ENCODE measurements at regions not wholly inside any gene's neighbourhood (a gene's known extent, or its start where the extent isn't known, plus 50 kb on each side); places are given as distances from the start of the nearest gene placed in this dataset.

GRCh38 chr3:61411009-61411662, 150.2 kb upstream of the PTPRG start:
- no peaks in the 10 kb centered on the region for H3K4me1 ChIP-seq (ENCODE audit: insufficient read depth, poor library complexity, severe bottlenecking)
- no peak overlapping the region for H3K27ac ChIP-seq (ENCODE audit: poor library complexity, severe bottlenecking)
- H3K27me3 ChIP-seq (ENCODE audit: insufficient read depth, poor library complexity, severe bottlenecking): no peaks in the 10 kb centered on the region
- ATAC-seq (ENCODE audit: low read depth): no peak
- no peak for DNase-seq (ENCODE audit: low spot score)
- H3K36me3 ChIP-seq (ENCODE audit: low read depth): no peaks in the 10 kb centered on the region
- no peak overlapping the region for H3K4me3 ChIP-seq (ENCODE audit: severe bottlenecking)
- H3K9me3 ChIP-seq (ENCODE audit: severe bottlenecking): no peaks in the 10 kb centered on the region
- no peak for TF ChIP-seq CTCF (IDR thresholded peaks at IDR 0.05; ENCODE audit: poor library complexity, severe bottlenecking)

- Histone ChIP-seq H3K4me3 (ENCODE audit: severe bottlenecking) (no peak overlapping the region), H3K27me3 (ENCODE audit: insufficient read depth, poor library complexity, severe bottlenecking) (no peaks in the 10 kb centered on the region), H3K4me1 (ENCODE audit: insufficient read depth, poor library complexity, severe bottlenecking) (no peaks in the 10 kb centered on the region), H3K27ac (ENCODE audit: poor library complexity, severe bottlenecking) (no peak overlapping the region), H3K9me3 (ENCODE audit: severe bottlenecking) (no peaks in the 10 kb centered on the region), H3K36me3 (ENCODE audit: low read depth) (no peaks in the 10 kb centered on the region)
- no peak for ATAC-seq (ENCODE audit: low read depth)
- TF ChIP-seq CTCF (IDR thresholded peaks at IDR 0.05; ENCODE audit: poor library complexity, severe bottlenecking): no peak
- no peak for DNase-seq (ENCODE audit: low spot score)
Observed at GRCh38 chr3:61414456-61414855, 146.9 kb upstream of the PTPRG start.

GRCh38 chr3:61415201-61415600, 146.2 kb upstream of the PTPRG start:
- no peaks in the 10 kb centered on the region for H3K36me3 ChIP-seq (ENCODE audit: low read depth)
- no peak for DNase-seq (ENCODE audit: low spot score)
- no peaks in the 10 kb centered on the region for H3K9me3 ChIP-seq (ENCODE audit: severe bottlenecking)
- ATAC-seq (ENCODE audit: low read depth): no peak
- H3K4me3 ChIP-seq (ENCODE audit: severe bottlenecking): no peak overlapping the region
- no peaks in the 10 kb centered on the region for H3K27me3 ChIP-seq (ENCODE audit: insufficient read depth, poor library complexity, severe bottlenecking)
- TF ChIP-seq CTCF (IDR thresholded peaks at IDR 0.05; ENCODE audit: poor library complexity, severe bottlenecking): no peak
- no peak overlapping the region for H3K27ac ChIP-seq (ENCODE audit: poor library complexity, severe bottlenecking)
- no peaks in the 10 kb centered on the region for H3K4me1 ChIP-seq (ENCODE audit: insufficient read depth, poor library complexity, severe bottlenecking)

GRCh38 chr3:61416618-61417017, 144.8 kb upstream of the PTPRG start:
- no peak for TF ChIP-seq CTCF (IDR thresholded peaks at IDR 0.05; ENCODE audit: poor library complexity, severe bottlenecking)
- no peaks in the 10 kb centered on the region for H3K4me1 ChIP-seq (ENCODE audit: insufficient read depth, poor library complexity, severe bottlenecking)
- no peak overlapping the region for H3K27ac ChIP-seq (ENCODE audit: poor library complexity, severe bottlenecking)
- no peak for ATAC-seq (ENCODE audit: low read depth)
- no peaks in the 10 kb centered on the region for H3K9me3 ChIP-seq (ENCODE audit: severe bottlenecking)
- no peaks in the 10 kb centered on the region for H3K27me3 ChIP-seq (ENCODE audit: insufficient read depth, poor library complexity, severe bottlenecking)
- H3K36me3 ChIP-seq (ENCODE audit: low read depth): no peaks in the 10 kb centered on the region
- no peak overlapping the region for H3K4me3 ChIP-seq (ENCODE audit: severe bottlenecking)
- DNase-seq (ENCODE audit: low spot score): no peak

- no peaks in the 10 kb centered on the region for H3K4me1 ChIP-seq (ENCODE audit: insufficient read depth, poor library complexity, severe bottlenecking)
- H3K27ac ChIP-seq (ENCODE audit: poor library complexity, severe bottlenecking): no peak overlapping the region
- H3K36me3 ChIP-seq (ENCODE audit: low read depth): no peaks in the 10 kb centered on the region
- H3K27me3 ChIP-seq (ENCODE audit: insufficient read depth, poor library complexity, severe bottlenecking): no peaks in the 10 kb centered on the region
- H3K4me3 ChIP-seq (ENCODE audit: severe bottlenecking): no peak overlapping the region
- DNase-seq (ENCODE audit: low spot score) (no peak), ATAC-seq (ENCODE audit: low read depth) (no peak)
- no peak for TF ChIP-seq CTCF (IDR thresholded peaks at IDR 0.05; ENCODE audit: poor library complexity, severe bottlenecking)
- no peaks in the 10 kb centered on the region for H3K9me3 ChIP-seq (ENCODE audit: severe bottlenecking)
Observed at GRCh38 chr3:61417352-61417751, 144.0 kb upstream of the PTPRG start.
